ENCODE measurements at regions not wholly inside any gene's neighbourhood (a gene's known extent, or its start where the extent isn't known, plus 50 kb on each side); places are given as distances from the start of the nearest gene placed in this dataset.

DNA sequence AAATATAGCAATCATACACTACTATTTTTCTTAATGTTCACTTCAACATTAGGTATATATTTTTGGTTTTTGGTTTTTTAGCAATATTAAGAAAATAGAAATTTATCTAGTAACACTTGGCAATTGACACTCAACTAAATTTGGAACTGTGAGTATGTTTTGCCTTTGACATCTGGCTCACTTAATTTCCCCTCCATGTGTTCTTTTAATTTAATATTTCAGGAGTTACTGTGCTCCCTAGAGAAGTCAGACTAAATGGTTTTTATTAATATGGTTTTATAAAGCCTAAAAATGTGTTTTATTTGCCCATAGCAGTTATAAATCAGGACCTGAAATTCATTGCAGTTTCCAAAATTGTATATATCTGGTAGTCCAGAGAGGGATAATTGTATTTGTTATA lies 175.3 kb upstream of the AVPR1A start:
- in situ Hi-C loops (cut with MboI; ENCODE audit: low sequenced_read_pairs): no loop called here
- H3K36me3 ChIP-seq (replicated peaks): no peaks in the 10 kb centered on the region

DNA sequence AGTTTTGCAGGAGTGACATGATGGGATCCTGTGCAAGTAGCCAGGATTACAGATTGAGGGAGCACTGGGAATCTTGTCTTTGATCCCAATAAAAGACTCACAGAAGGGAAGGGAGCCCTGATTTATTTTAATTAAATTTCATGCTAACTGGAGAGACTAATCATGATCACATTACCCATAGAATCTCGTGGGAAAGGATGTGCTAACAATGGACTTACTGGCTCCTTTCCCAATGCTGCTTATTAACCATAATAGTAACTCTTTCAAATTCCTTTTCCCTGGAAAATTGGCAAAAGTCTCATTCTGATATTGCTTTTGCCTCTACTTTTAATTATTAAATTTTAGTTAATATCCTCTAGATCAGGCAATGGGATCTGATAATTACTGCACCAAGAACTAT lies 174.8 kb upstream of the AVPR1A start:
- DNase-seq (ENCODE audit: low spot score in 2 of 2): no peak
- H3K9me3 ChIP-seq: no peaks in the 10 kb centered on the region
- no peaks in the 10 kb centered on the region for H3K27me3 ChIP-seq (ENCODE audit: low read depth)
- no peaks in the 10 kb centered on the region for H3K36me3 ChIP-seq (replicated peaks)
- H3K4me3 ChIP-seq: no peak overlapping the region
- H3K4me1 ChIP-seq: no peaks in the 10 kb centered on the region
- in situ Hi-C loops (cut with MboI; ENCODE audit: low sequenced_read_pairs): no loop called here

More for the DNA sequence above, 175.3 kb upstream of the AVPR1A start:
- H3K4me1 ChIP-seq: no peaks in the 10 kb centered on the region
- DNase-seq (ENCODE audit: low spot score in 2 of 2): no peak
- H3K9me3 ChIP-seq: no peaks in the 10 kb centered on the region
- H3K27me3 ChIP-seq (ENCODE audit: low read depth): no peaks in the 10 kb centered on the region
- H3K4me3 ChIP-seq: no peak overlapping the region

- H3K36me3 ChIP-seq (replicated peaks): no peaks in the 10 kb centered on the region
- H3K4me1 ChIP-seq: no peaks in the 10 kb centered on the region
- DNase-seq (ENCODE audit: low spot score in 2 of 2): no peak
- H3K4me3 ChIP-seq: no peak overlapping the region
- in situ Hi-C loops (cut with MboI; ENCODE audit: low sequenced_read_pairs): no loop called here
- no peaks in the 10 kb centered on the region for H3K9me3 ChIP-seq
- no peaks in the 10 kb centered on the region for H3K27me3 ChIP-seq (ENCODE audit: low read depth)
Measured at GRCh38 chr12:63323942-63324341, 172.9 kb upstream of the AVPR1A start.

- DNase-seq (ENCODE audit: low spot score in 2 of 2): no peak
- Histone ChIP-seq H3K9me3 (no peaks in the 10 kb centered on the region), H3K36me3 (replicated peaks) (no peaks in the 10 kb centered on the region), H3K27me3 (ENCODE audit: low read depth) (no peaks in the 10 kb centered on the region), H3K4me1 (no peaks in the 10 kb centered on the region), H3K4me3 (no peak overlapping the region)
- in situ Hi-C loops (cut with MboI; ENCODE audit: low sequenced_read_pairs): no loop called here
Measured at GRCh38 chr12:63321373-63321772, 170.4 kb upstream of the AVPR1A start.

- H3K9me3 ChIP-seq: no peaks in the 10 kb centered on the region
- no peak for DNase-seq (ENCODE audit: low spot score in 2 of 2)
- no peaks in the 10 kb centered on the region for H3K4me1 ChIP-seq
- no peak overlapping the region for H3K4me3 ChIP-seq
- no peaks in the 10 kb centered on the region for H3K27me3 ChIP-seq (ENCODE audit: low read depth)
- H3K36me3 ChIP-seq (replicated peaks): no peaks in the 10 kb centered on the region
- in situ Hi-C loops (cut with MboI; ENCODE audit: low sequenced_read_pairs): no loop called here
Measured at GRCh38 chr12:63319936-63320633, 169.1 kb upstream of the AVPR1A start.

- Histone ChIP-seq H3K4me1 (no peaks in the 10 kb centered on the region), H3K9me3 (no peaks in the 10 kb centered on the region), H3K36me3 (replicated peaks) (no peaks in the 10 kb centered on the region), H3K4me3 (no peak overlapping the region), H3K27me3 (ENCODE audit: low read depth) (no peaks in the 10 kb centered on the region)
- no peak for DNase-seq (ENCODE audit: low spot score in 2 of 2)
- in situ Hi-C loops (cut with MboI; ENCODE audit: low sequenced_read_pairs): no loop called here
Measured at GRCh38 chr12:63319386-63319785, 168.4 kb upstream of the AVPR1A start.

- Histone ChIP-seq H3K36me3 (replicated peaks) (no peaks in the 10 kb centered on the region), H3K27me3 (ENCODE audit: low read depth) (no peaks in the 10 kb centered on the region), H3K4me3 (no peak overlapping the region), H3K9me3 (no peaks in the 10 kb centered on the region), H3K4me1 (no peaks in the 10 kb centered on the region)
- DNase-seq (ENCODE audit: low spot score in 2 of 2): no peak
- in situ Hi-C loops (cut with MboI; ENCODE audit: low sequenced_read_pairs): no loop called here
Measured at GRCh38 chr12:63318933-63319332, 167.9 kb upstream of the AVPR1A start.

DNA sequence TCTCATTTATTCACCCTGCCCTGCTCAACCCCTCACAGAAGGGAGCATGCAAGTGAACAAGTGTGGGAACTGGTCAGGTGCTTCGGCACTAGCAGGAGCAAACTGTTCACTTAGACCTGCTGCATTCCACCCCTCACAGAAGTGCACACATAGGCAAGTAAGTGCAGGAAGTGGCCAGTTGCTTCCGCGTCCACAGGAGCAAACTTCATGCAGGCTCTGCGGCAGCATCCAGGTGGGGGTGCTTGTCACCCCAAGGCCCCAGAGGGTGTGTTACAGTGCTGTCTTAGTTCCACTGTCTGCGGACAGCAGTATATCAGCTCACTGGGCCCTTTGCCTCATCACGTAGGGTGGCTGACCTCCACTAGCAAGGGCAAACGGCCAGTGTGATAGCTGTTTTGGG lies 167.3 kb upstream of the AVPR1A start:
- Histone ChIP-seq H3K27me3 (ENCODE audit: low read depth) (no peaks in the 10 kb centered on the region), H3K36me3 (replicated peaks) (no peaks in the 10 kb centered on the region), H3K4me3 (no peak overlapping the region), H3K4me1 (no peaks in the 10 kb centered on the region), H3K9me3 (no peaks in the 10 kb centered on the region)
- no peak for DNase-seq (ENCODE audit: low spot score in 2 of 2)
- in situ Hi-C loops (cut with MboI; ENCODE audit: low sequenced_read_pairs): no loop called here

GRCh38 chr12:63317880-63318279 lies 166.9 kb upstream of the AVPR1A start:
- Histone ChIP-seq H3K4me1 (no peaks in the 10 kb centered on the region), H3K36me3 (replicated peaks) (no peaks in the 10 kb centered on the region), H3K27me3 (ENCODE audit: low read depth) (no peaks in the 10 kb centered on the region), H3K4me3 (no peak overlapping the region), H3K9me3 (no peaks in the 10 kb centered on the region)
- DNase-seq (ENCODE audit: low spot score in 2 of 2): no peak
- in situ Hi-C loops (cut with MboI; ENCODE audit: low sequenced_read_pairs): no loop called here

DNA sequence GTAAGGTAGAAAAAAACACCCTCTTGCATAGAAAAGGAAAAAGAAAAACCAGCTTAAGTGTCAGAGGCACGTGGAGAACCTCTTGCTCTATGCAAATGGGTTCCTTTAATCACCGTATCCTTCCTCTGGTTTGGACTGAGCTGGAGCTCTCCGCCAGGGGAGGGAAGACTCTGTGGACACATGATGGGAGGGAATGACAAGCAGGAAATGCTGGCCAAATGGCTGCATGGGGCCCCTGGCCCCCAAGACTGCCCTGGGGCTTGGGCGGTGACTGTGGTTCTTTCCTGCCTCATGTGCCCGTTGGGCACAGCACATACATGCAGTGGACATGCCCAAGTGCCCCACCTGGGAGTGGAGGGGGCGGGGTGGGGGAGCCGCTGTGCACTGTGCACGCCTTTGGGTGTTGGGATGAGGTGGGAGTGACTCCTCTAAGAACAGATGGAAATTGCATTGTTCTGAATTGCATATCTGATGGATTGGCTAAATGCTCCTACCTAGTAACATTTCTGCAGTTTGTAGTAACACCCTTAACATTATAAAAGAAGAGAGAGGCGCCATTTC lies 166.4 kb upstream of the AVPR1A start:
- Histone ChIP-seq H3K4me1 (no peaks in the 10 kb centered on the region), H3K36me3 (replicated peaks) (no peaks in the 10 kb centered on the region), H3K9me3 (no peaks in the 10 kb centered on the region), H3K4me3 (no peak overlapping the region), H3K27me3 (ENCODE audit: low read depth) (no peaks in the 10 kb centered on the region)
- in situ Hi-C loops (cut with MboI; ENCODE audit: low sequenced_read_pairs): no loop called here
- no peak for DNase-seq (ENCODE audit: low spot score in 2 of 2)

DNA sequence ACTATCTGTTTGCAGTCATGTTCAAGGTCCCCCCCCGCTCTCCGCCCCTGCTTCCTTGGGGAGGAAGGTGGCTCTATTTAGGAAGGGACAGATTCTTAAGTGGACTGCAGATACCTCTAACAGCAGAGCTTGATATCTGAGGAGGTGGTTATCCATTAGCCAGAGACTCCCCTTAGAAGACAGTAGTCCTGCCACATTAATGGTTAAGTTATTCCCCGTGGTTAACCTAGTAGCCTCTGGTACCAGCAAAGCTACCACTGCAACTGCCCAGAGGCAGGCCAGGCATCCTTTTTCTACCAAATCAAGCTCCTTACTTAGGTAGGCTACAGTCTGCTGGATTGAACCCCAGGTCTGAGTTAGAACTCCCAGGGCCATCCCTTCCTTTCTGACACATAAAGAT lies 162.1 kb upstream of the AVPR1A start:
- Histone ChIP-seq H3K4me3 (no peak overlapping the region), H3K4me1 (no peaks in the 10 kb centered on the region), H3K27me3 (ENCODE audit: low read depth) (no peaks in the 10 kb centered on the region), H3K9me3 (no peaks in the 10 kb centered on the region), H3K36me3 (replicated peaks) (no peaks in the 10 kb centered on the region)
- DNase-seq (ENCODE audit: low spot score in 2 of 2): no peak
- in situ Hi-C loops (cut with MboI; ENCODE audit: low sequenced_read_pairs): no loop called here

GRCh38 chr12:63308671-63309070 lies 157.7 kb upstream of the AVPR1A start:
- in situ Hi-C loops (cut with MboI; ENCODE audit: low sequenced_read_pairs): no loop called here
- H3K36me3 ChIP-seq (replicated peaks): no peaks in the 10 kb centered on the region
- H3K27me3 ChIP-seq (ENCODE audit: low read depth): no peaks in the 10 kb centered on the region

DNA sequence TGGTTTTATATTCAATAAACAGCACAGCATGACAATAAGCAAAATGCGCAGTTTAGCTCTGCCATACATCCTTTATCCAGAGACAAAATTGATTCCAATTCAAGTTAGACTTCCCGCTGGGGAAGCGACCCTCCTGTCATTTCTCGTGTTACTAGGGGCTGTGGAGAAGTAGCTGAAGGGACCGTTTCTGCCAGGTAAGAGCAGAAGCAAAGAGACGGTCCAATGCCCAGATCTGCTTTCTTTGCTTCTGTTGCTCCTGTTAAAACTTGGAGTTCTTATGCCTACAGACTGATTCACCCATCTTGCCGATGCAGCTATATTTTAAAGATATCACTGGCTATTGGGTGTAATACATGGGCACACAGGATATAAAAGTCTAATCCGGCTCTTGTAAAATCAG lies 156.8 kb upstream of the AVPR1A start:
- in situ Hi-C loops (cut with MboI; ENCODE audit: low sequenced_read_pairs): no loop called here

More at GRCh38 chr12:63308671-63309070, 157.7 kb upstream of the AVPR1A start:
- Histone ChIP-seq H3K4me3 (no peak overlapping the region), H3K4me1 (no peaks in the 10 kb centered on the region), H3K9me3 (no peaks in the 10 kb centered on the region)
- DNase-seq (ENCODE audit: low spot score in 2 of 2): no peak

GRCh38 chr12:63305901-63306875 lies 155.2 kb upstream of the AVPR1A start:
- Histone ChIP-seq H3K9me3 (no peaks in the 10 kb centered on the region), H3K4me1 (no peaks in the 10 kb centered on the region), H3K27me3 (ENCODE audit: low read depth) (no peaks in the 10 kb centered on the region), H3K36me3 (replicated peaks) (no peaks in the 10 kb centered on the region), H3K4me3 (no peak overlapping the region)
- in situ Hi-C loops (cut with MboI; ENCODE audit: low sequenced_read_pairs): no loop called here
- DNase-seq (ENCODE audit: low spot score in 2 of 2): no peak

More for the DNA sequence above, 156.8 kb upstream of the AVPR1A start:
- no peaks in the 10 kb centered on the region for H3K9me3 ChIP-seq
- H3K36me3 ChIP-seq (replicated peaks): no peaks in the 10 kb centered on the region
- H3K4me1 ChIP-seq: no peaks in the 10 kb centered on the region
- H3K4me3 ChIP-seq: no peak overlapping the region
- DNase-seq (ENCODE audit: low spot score in 2 of 2): no peak
- no peaks in the 10 kb centered on the region for H3K27me3 ChIP-seq (ENCODE audit: low read depth)

All from HAP-1 (cell line).